Erythroblast (primary cell): ENCODE measurements at regions not wholly inside any gene's neighbourhood (a gene's known extent, or its start where the extent isn't known, plus 50 kb on each side); places are given as distances from the start of the nearest gene placed in this dataset.

Source experiments
- GATA1 ChIP-seq: IDR thresholded peaks from 2 replicates; pipeline ENCODE4 v1.6.1; 2011; ENCODE audit warnings: low read depth, mild to moderate bottlenecking, control low read depth, low read length, moderate library complexity
- POLR2A ChIP-seq: IDR thresholded peaks from 2 replicates; pipeline ENCODE4 v1.6.1; 2011; ENCODE audit warnings: mild to moderate bottlenecking, low read length

- TF ChIP-seq POLR2A (no peak), GATA1 (no peak)
Measured at GRCh38 chr10:3255075-3255474, 82.5 kb upstream of the PITRM1 start.
